Activated CD4-positive, alpha-beta T cell treated with anti-CD3 and anti-CD28 coated beads, Interleukin-2, Interleukin-6, amounts not matched to agents 100 ng/mL and 50 ng/mL, durations not matched to agents 16 hours and 8 hours (primary cell): ENCODE measurements at regions not wholly inside any gene's neighbourhood (a gene's known extent, or its start where the extent isn't known, plus 50 kb on each side); places are given as distances from the start of the nearest gene placed in this dataset.
"Not testable (repeated sequence)": the region's sequence is repeated elsewhere in the genome, so short reads cannot be mapped to it uniquely, and the experiment has no call there.

ENCODE experiments used
- DNase-seq: peaks from one replicate; pipeline ENCODE4 v3.0.0-alpha.2; 2020

DNA sequence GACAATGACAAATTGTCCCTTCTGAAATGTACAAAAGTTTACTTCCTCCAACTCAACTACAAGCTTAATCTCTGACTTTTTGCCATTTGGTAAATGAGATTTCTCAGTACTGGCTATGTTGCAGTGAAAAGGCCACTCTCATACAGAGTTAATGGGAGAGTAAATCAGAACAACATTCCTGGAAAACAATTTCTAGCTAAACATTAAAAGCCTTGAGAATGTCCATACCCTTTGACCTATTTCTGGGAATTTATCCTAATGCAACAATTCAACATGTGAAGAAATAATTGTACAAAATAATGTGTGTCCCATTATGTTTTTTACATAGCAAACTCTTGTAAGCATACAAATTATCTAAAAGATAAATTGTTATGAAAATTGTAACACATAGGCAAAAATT is 56.3 kb upstream of the SPEF2 start:
- no peak for DNase-seq

DNA sequence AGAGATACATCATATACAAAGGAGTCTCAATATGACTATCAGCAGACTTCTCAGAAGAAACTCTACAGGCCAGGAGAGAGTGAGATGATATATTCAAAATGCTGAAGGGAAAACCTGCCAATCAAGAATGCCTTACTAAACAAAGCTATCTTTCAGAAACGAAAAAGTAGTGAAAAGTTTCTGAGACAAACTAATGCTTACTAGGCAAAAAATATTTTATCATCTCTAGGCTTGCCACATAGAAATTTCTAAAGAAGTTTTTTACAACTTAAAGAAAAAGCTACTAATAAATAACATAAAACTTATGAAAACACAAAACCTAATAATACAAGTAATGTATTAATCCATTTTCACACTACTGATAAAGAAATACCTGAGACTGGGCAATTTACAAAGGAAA is 59.9 kb upstream of the SPEF2 start:
- no peak for DNase-seq

DNA sequence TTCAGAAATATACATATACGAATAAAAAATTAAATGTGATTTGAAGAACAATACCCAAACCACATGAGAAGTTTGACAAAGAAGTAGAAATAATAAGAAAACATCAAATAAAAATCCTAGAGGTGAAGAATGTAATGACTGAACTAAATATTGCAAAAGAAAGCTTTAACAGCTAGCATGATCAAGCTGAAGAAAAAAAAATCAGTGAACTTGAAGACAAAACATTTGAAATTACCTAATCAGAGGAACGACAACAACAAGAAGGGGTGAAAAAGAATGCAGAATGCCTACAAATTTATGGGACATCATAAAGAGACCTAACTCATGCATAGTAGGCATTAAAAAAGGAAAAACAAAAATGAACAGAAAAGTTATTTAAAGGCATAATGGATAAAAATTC is 60.5 kb upstream of the SPEF2 start:
- no peak for DNase-seq

DNA sequence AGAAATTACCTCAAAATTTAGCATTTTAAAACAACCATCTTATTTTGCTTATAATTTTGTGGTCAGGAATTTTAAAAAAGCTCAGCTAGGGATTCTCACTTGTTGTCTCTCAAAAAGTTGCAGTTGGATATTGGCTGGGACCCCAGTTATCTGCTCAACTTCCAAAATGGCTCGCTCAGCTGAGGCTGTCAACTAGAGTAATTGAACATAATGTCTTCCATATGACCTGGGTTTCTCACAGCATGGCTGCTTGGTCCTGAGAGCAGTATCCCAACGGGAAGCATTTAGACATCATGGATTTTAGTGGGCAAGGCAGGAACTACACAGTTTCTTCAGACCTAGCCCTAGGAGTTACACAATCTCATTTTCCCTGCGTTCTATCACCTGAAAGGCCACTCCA is 63.6 kb upstream of the SPEF2 start:
- no peak for DNase-seq

DNA sequence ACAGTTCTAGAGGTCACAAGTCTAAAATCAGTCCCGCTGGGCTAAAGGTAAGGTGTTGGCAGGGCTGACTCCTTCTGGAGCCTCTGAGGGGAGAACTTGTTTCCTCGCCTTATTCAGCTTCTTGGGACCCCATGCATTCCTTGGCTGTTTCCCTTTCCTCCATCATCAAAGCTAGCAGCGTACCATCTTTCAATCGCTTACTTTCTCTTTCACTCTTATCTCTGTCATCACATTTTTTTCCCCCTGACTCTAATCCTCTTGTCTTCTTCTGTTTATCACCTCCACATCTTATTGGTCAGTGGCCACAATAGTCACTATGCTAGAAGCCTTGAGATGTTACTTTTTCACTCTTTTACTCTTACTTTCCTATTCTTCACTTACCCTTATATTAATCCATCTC is 72.5 kb upstream of the SPEF2 start:
- DNase-seq, result no peak

DNA sequence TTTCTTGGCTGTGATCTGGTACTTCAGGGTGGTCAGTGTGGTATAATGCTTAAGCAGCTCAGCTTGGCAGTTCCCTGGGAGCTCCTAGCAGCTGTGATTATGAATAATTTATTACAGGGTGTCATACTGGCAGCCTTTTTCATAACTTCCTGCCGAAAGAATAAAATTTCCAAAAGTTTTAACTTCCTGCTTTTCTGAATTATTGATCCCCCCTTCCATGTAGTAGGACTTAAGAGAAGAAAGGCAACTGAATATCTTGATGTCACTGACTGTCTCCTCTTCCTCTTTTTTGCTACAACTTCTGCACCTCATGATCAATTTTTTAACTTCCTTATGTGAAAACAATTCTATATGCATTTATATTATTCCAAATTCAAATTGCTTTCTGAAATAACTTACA is 74.3 kb upstream of the SPEF2 start:
- no peak for DNase-seq

DNA sequence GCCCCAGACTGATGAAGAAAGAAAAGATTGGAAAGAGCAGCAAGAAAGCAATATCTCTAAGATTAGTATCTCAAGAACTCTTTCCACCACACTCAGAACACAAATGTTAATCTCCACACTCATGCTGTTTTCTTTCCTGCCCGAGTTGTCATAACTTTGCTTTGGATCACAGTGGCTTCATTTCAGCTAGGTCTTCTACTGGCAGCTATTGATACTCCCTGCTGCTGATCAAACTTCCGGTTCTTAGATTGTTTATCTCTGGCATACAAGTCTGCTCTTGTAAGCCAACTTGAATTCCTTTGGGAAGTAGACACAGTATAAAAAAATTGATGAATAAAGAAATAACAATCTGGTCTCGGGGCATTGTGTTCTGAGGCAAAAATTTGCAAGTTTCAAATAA is 77.7 kb upstream of the SPEF2 start:
- no peak for DNase-seq

DNA sequence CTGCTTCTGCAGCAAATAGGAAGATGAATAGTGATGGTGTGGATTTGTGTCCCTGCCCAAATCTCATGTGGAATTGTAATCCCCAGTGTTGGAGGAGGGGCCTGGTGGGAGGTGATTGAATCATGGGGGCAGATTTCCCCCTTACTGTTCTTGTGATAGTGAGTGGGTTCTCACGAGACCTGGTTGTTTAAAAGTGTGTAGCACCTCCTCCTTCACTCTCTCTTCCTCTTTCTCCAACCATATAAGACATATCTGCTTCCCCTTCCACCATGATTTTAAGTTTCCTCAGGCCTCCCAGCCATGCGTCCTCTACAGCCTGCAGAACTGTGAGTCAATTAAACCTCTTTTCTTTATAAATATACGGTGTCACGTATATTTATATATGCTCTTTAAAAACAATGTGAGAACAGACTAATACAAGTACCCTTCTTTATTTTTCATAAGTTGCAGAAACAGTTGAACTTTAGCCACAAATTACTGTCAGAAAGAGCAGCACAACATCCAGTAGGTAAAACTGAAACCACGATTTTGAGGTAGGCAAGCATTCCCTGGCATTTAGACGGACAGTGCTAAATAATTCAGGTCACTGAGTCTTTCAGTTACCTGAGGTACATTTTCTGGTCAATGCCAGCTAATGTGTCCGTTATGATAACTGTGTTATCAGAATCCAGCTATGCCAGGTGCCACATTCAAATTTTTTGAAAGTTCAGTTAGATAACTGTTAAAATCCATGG is 79.3 kb upstream of the SPEF2 start:
- DNase-seq, result no peak

DNA sequence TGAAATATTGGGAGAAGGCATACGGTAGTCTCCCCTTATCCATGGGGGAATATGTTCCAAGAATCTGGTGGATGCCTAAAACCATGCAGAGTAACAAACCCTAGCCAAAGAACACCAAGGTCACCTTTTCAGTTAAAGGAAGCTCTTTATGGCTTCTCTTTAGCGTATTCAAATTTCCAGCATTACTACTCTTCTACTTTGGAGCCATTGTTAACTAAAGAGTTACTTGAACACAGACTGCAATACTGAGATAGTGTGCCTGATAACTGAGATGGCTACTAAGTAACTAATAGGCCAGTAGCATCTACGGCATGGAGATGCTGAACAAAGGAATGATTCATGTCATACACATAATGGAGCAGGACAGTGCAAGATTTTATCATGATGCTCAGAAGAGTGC is 84.5 kb upstream of the SPEF2 start:
- DNase-seq, result no peak

DNA sequence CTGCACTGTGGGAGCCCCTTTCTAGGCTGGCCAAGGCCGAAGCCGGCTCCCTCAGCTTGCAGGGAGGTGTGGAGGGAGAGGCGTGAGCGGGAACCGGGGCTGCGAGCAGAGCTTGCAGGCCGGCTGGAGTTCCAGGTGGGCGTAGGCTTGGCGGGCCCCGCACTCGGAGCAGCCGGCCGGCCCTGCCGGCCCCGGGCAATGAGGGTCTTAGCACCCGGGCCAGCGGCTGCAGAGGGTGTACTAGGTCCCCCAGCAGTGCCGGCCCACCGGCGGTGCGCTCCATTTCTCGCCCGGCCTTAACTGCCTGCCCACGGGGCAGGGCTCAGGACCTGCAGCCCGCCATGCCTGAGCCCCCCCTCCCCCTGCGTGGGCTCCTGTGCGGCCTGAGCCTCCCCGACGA is 86.1 kb upstream of the SPEF2 start:
- DNase-seq, result not testable (repeated sequence)

DNA sequence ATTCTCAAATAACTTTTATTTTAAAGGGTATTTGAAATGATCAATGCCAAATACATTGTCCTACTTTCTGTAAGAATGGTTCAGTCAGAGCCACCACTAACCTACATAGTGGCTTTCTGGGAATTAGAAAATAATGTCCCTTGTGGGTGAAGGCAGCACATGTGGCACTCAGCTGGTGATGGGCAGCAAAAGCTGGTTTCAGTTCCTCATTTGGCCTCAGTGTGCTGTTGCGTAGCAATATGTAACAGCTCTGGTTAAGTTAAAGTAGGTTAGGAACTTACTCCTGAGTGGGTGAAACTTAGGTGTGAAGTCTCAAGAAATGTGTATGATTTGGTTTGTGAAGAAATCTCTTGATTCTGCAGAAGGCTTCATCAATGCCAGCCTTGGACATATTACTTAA is 99.6 kb upstream of the SPEF2 start:
- no peak for DNase-seq

DNA sequence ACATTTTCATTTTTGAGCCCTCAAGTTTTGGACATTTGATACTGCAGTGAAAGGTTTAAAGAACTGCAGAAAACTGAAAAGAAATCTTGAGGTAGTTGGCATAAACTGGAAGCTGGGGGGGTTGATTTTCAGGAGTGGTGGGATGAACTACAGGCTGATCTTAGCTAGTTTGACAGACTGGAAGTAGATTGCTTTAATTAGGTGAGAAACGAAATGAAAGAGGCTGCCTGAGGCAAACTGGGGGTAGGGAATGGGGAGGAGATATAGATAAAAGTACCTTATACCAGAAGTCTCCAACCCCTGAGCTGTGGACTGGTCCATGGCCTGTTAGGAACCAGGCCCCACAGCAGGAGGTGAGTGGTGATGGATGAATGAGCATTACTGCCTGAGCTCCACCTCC is 101.4 kb upstream of the SPEF2 start:
- no peak for DNase-seq

DNA sequence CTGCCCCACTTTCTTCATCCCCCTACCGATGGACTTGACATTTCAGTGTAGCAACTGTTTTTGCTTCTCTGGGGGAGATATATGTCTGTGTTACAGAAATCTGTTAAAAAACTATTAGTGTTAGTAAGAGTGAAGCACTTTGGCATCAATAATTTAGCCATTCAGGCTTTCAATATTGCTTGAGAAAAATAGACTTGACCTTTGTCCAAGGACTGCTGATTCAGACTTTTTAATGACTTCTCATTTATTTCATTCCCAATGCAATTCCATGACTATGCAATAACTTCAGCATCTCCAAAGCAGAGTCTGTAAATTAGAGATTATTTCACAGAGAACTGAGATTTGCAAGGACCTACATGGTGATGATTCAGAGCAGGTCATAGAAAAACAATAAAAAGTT is 104.1 kb upstream of the SPEF2 start:
- no peak for DNase-seq

DNA sequence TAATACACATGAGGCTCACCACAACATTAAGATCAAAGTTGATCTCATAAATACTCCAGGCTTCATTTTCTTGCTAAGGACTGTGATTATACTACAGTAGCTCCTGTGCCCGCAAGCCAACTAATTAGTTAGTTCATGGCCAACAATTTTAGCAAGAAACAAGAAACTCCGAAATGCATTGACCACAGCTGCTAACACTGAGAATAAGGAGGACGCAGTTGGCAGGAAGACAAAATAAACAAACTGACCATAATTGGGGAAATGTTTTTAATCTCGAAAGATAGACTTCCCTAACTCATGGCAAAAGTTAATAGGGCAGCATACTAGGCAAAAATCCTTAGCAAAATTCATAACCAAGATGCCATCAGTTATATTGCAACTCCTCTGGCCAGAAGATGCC is 115.5 kb upstream of the SPEF2 start:
- DNase-seq, result no peak

DNA sequence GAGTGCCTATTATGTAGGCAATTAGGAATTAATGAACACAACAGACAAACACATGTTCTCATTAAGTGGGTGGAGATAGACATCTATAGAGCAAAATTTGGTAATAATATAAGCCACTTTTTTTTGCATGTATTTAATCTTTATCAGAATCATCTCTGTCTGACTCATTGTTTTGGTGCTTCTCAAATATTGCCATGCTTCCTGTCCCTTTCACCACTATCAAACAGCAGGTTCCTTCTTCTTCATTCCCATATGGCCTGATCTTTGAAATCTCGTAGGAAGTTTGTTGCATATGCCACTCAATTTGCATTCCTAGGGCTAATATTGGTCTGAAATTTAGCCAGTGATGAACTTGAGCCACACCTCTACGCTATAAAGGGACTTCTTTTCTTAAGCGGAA is 128.9 kb upstream of the SPEF2 start:
- DNase-seq, result no peak

DNA sequence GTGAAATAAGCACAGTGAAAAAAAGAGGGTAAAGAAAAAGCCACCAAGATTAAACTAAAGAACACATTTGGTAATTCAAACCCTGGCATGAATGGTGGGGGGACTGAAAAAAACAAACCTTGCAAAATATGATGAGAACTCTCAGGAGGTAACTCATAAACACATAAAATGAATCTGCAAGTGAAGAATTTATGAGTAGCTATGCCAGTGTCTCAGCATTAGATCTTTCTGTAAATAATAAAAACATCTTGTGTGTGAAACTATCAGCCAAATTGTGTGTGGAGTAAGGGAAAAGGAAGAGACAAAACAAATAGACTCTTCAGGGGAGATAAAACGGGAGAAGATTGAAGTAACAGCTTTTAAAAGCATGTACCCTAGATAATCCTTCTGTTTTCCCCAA is 129.6 kb upstream of the SPEF2 start:
- no peak for DNase-seq

DNA sequence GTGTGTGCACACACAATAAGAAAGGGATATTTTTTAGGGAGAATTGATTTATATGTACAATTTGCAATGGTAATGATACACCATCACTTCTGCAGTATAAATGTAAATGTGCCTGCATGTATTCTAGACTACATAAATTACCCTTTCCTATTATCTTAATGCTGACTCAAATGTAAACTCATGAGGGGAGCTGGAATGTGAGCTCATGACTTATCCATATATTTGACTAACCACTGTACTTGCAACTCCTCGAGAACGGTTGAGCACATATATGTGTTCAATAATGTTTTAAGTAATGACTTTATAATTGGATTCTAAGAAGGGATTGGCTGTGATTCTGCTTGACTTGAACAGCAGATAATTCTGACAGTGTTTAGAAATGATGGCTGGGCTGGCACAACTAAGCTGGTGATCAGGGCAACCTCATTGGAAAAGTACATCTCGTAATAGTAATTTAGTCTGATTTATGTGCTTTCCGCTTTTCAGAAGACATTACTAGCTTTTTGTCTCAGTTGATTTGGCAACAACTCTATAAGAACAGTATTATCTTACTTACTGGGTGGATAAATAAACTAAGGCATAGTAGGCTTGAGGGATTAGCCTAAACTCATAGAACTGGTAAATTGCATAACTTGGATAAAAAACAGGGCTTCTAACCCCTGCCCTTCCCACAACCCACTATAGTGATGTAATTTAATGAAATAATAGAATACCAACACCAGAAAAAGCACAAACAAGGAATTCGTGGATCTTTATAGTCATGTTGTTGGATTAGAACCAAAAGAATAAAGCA is 130.2 kb upstream of the SPEF2 start:
- DNase-seq, result no peak

DNA sequence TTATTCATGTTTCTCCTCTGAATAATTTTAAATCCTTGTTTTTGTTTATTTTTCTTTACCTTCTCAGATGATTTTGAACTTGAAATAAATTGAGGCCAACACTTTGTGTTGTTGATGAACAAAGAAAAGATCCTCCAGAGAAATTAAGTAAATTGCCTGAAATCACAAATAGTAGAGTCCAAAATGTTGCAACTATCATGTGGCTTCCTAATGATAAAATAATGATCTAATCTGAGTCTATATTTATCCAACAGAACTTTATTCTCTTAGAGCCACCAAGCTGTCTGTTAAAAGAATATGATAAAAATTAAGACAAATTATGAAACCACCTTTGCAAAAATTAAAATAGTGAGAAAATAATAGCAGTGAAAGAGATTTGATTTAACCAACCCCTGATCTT is 132.2 kb upstream of the SPEF2 start:
- no peak for DNase-seq

DNA sequence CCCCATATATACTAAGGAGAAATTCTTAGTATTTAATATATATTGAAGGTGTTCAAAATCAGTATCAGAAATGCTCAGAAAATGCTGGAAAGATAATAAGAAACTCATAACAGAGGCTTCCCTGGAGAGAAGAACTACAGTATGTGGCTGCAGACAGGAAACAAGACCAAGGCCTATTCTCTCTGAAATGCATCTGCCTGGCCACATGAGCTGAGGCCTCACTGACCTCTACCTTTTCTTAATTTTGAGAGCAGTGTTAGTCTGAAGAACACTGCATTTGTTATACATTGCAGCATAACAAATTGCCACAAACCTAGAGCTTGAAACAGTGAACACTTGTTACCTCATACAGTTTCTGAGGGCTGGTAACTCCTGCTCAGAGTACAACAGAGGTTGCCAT is 133.4 kb upstream of the SPEF2 start:
- DNase-seq, result no peak

DNA sequence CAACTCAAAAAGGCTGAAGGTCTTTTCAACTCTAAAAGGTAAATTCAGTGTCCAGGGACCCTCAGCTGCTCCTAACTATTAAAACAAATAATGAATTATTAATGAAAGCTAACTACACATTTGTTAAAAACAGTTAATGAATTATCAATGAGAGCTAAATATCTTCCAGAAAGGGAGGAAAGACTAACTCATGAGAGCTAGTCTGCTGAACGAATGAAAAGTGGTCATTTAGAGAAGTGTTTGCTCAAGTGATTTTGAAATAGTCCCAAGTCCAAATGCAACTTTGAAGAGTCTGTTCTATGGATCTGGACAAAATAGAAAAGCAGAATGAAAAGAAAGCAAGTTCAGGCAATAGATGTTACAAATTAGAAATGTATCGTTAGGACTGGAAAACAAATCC is 133.9 kb upstream of the SPEF2 start:
- DNase-seq, result no peak

DNA sequence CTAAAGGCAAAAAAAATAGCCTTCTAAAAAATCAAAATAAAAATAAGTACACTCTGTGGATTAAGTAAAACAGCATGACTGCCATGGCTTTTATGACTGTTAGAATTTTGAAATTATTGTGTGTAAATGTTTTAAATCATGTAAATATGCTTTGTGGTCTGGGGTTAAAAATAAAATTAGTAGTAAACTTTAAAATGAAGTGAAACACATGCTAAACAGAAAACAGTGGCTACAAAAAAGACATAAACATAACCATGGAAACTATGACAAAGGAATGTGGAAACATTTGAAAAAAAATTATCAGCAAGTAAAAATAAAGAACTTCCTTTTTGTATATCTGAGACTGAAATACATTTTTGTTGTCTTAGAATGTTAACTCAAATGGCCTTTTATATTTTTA is 134.5 kb upstream of the SPEF2 start:
- DNase-seq, result no peak

DNA sequence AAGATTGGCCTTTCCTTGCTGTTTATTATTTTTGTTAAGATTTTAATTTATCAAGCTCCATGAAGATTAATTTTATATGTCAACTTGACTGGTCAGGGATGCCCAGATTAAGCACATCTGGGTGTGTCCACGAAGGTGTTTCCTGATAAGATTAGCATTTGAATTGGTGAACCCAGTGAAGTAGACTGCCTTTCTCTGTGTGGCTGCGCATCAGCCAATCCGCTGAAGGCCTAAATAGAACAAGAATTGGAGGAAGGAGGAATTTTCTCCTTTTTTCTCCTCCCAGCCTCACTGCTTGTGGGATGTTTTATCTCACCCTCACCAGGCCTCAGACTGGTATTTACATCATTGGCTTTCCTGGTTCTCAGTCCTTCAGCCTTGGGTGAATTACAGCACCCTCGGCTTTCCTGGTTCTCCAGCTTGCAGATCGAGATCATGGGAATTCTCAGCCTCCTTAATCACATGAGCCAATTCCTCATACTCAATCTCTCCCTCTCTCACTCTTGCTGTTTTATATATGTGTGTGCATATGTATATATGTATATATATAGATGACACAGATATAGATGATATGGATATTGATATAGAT is 135.4 kb upstream of the SPEF2 start:
- DNase-seq, result no peak

DNA sequence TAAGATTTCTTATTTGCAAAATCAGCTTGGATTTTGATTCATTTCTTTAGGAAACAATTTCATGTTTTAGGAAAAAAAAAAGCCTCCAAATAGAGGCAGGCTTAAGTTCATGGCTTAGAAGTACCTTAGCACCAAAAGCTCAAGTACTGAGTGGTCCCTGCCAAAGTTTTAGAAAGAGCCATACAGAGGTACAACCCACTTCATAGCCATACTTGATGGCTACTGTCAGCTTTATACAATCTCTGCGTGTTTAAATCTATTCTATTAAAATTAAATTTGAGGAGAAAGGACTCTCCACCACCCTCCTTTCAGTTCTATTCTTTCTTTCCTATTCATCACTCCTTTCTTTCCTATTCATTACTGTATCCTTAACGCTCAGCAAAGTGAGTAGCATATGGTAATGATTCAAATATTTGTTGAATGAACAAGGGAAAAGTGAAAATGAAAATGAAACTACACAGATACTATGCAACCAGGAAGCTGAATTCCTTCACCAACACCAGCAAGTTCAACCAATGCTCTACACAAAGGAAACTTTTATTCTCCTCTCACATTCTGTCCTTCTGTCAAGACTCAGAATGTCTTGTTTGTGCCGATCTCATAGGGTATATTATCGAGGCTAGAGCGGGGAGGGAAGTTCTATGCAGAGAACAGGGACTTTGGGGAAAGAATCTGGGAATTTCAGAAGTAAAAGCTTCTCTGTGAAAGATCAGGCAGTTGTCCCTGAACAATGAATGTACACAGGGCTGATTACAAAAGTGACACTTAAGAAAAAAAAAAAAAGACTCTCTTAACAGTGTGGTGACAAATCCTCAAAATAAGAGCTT is 138.6 kb upstream of the SPEF2 start:
- peak; percentile 24 for DNase-seq

DNA sequence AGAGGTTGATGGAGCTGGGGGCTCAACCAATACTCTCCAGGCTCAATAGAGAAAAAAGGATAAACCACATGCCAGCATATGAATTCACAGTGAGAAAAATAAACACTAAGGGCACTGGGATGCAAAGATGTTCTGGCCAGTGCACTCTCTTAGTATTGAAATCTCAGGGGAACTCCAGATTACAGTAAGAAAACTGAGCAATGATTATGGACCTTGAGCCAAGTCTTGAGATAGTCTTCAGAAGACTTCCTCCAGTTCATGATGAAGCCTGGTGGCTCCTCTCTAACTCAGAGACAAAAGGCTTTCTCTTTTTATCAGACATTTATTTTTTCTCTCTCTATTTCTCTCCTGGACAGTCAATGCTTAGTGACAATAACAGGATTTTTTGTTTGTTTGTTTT is 139.8 kb upstream of the SPEF2 start:
- no peak for DNase-seq
